H1 (cell line): ENCODE measurements at regions not wholly inside any gene's neighbourhood (a gene's known extent, or its start where the extent isn't known, plus 50 kb on each side); places are given as distances from the start of the nearest gene placed in this dataset.
"Not testable (repeated sequence)": the region's sequence is repeated elsewhere in the genome, so short reads cannot be mapped to it uniquely, and the experiment has no call there.

Source experiments
- CTCF ChIA-PET: fragments of 300-600 bp; sonication (Branson Sonifier 250); formaldehyde crosslinking; loops from one replicate; lab custom pipeline; 2021; ENCODE audit not compliant: partially characterized antibody; lab: Charles Lee
- POLR2A ChIA-PET: fragments of 300-600 bp; sonication (Branson Sonifier 250); formaldehyde crosslinking; loops from one replicate; lab custom pipeline; 2021; ENCODE audit warnings: inconsistent platforms; ENCODE audit not compliant: partially characterized antibody; lab: Charles Lee
- DNase-seq, 2 experiments: peaks; one replicate each; pipeline versions ENCODE4 v3.0.0 to v3.0.0-alpha.2; 2010 to 2022; ENCODE audit warnings: low spot score in 2 of 2, low read depth in 1 of 2, mixed read lengths in 1 of 2
- FAIRE-seq: peaks from 2 replicates; lab custom pipeline; 2011; peaks lifted over from hg19 to GRCh38; lab: Jason Lieb, UNC
- H2AFZ ChIP-seq: 2 replicates; pipeline ENCODE4 v1.8.1; 2012; ENCODE audit warnings: low read length, inconsistent platforms
- H2AK5ac ChIP-seq: 2 replicates; pipeline ENCODE4 v1.6.1; 2013; ENCODE audit warnings: low read depth, low read length
- H2BK120ac ChIP-seq: replicated peaks from 2 replicates; pipeline ENCODE3; 2013; ENCODE audit warnings: low read depth, low read length, inconsistent platforms
- H2BK12ac ChIP-seq: 2 replicates; pipeline ENCODE4 v1.6.1; 2013; ENCODE audit warnings: low read depth, low read length
- H2BK15ac ChIP-seq: 2 replicates; pipeline ENCODE4 v1.6.1; 2013; ENCODE audit warnings: low read length
- H2BK20ac ChIP-seq: 2 replicates; pipeline ENCODE4 v1.6.1; 2013; ENCODE audit warnings: low read length
- H2BK5ac ChIP-seq: 2 replicates; pipeline ENCODE4 v1.6.1; 2013; ENCODE audit warnings: low read depth, low read length
- H3K14ac ChIP-seq: 2 replicates; pipeline ENCODE4 v1.6.1; 2013; ENCODE audit warnings: inconsistent platforms; ENCODE audit not compliant: insufficient read length
- H3K18ac ChIP-seq: 2 replicates; pipeline ENCODE4 v1.6.1; 2013; ENCODE audit warnings: low read length; ENCODE audit errors: extremely low read depth
- H3K23ac ChIP-seq: 2 replicates; pipeline ENCODE4 v1.6.1; 2013; ENCODE audit warnings: inconsistent platforms; ENCODE audit not compliant: insufficient read length
- H3K23me2 ChIP-seq: 2 replicates; pipeline ENCODE4 v1.6.1; 2013; ENCODE audit warnings: low read depth, low read length
- H3K27ac ChIP-seq: 2 replicates; pipeline ENCODE4 v1.6.1; 2011; ENCODE audit warnings: low read depth, low read length, inconsistent platforms
- H3K27me3 ChIP-seq, 4 experiments: replicated peaks in 1 of 4; 1 replicate in 1 of 4; 2 replicates in 3 of 4; pipeline versions ENCODE4 v1.6.1 to v1.8.1; 2011 to 2013; ENCODE audit warnings: low read length in 3 of 4, mild to moderate bottlenecking in 3 of 4, inconsistent platforms in 2 of 4, mixed read lengths in 2 of 4, moderate library complexity in 1 of 4; ENCODE audit not compliant: control insufficient read depth in 3 of 4, insufficient read depth in 3 of 4; ENCODE audit errors: extremely low read depth in 1 of 4
- H3K36me3 ChIP-seq, 4 experiments: 2 replicates each; pipeline versions ENCODE4 v1.6.1 to v1.8.1; 2011 to 2013; ENCODE audit warnings: mild to moderate bottlenecking in 4 of 4, low read length in 3 of 4, moderate library complexity in 2 of 4, control low read depth in 1 of 4, inconsistent platforms in 1 of 4; ENCODE audit not compliant: insufficient read depth in 4 of 4, control insufficient read depth in 2 of 4
- H3K4ac ChIP-seq: replicated peaks from 2 replicates; pipeline ENCODE3; 2013; ENCODE audit warnings: low read length, low read depth, mixed read lengths, inconsistent platforms; ENCODE audit not compliant: insufficient read length
- H3K4me1 ChIP-seq, 4 experiments: replicated peaks in 1 of 4; 1 replicate in 1 of 4; 2 replicates in 3 of 4; pipeline versions ENCODE4 v1.6.1 to v1.8.1; 2011 to 2013; ENCODE audit warnings: low read length in 3 of 4, inconsistent platforms in 2 of 4, mixed read lengths in 1 of 4; ENCODE audit not compliant: insufficient read depth in 4 of 4, control insufficient read depth in 3 of 4
- H3K4me2 ChIP-seq, 2 experiments: 2 replicates each; pipeline versions ENCODE4 v1.6.1 to v1.8.1; 2011 to 2013; ENCODE audit warnings: low read depth in 2 of 2, low read length in 2 of 2, control low read depth in 1 of 2, inconsistent platforms in 1 of 2, mild to moderate bottlenecking in 1 of 2; ENCODE audit not compliant: insufficient read depth in 1 of 2
- H3K4me3 ChIP-seq, 4 experiments: fragments of 200-600, 300-600 bp in 1 of 4; sonication (generic), shearing (Covaris generic), sonication (Bioruptor Twin) in 1 of 4; 2 replicates each; pipeline versions ENCODE4 v1.5.1 to v1.8.1; 2011 to 2016; ENCODE audit warnings: low read length in 4 of 4, low read depth in 3 of 4, control low read depth in 2 of 4, inconsistent platforms in 2 of 4, mild to moderate bottlenecking in 2 of 4, mixed read lengths in 1 of 4, moderate library complexity in 1 of 4; ENCODE audit not compliant: insufficient read depth in 2 of 4; ENCODE audit errors: extremely low read depth in 1 of 4
- H3K56ac ChIP-seq: replicated peaks from 2 replicates; pipeline ENCODE3; 2013; ENCODE audit warnings: low read depth, mild to moderate bottlenecking, mixed read lengths, low read length, inconsistent platforms; ENCODE audit not compliant: insufficient read length
- H3K79me1 ChIP-seq: 2 replicates; pipeline ENCODE4 v1.6.1; 2013; ENCODE audit warnings: low read depth, low read length, control low read depth
- H3K79me2 ChIP-seq, 2 experiments: 2 replicates each; pipeline versions ENCODE4 v1.6.1 to v1.8.1; 2012 to 2013; ENCODE audit warnings: low read length in 2 of 2, mild to moderate bottlenecking in 2 of 2, inconsistent platforms in 1 of 2; ENCODE audit not compliant: insufficient read depth in 2 of 2, control insufficient read depth in 1 of 2
- H3K9ac ChIP-seq, 4 experiments: replicated peaks in 1 of 4; 1 replicate in 1 of 4; 2 replicates in 3 of 4; pipeline versions ENCODE4 v1.6.1 to v1.8.1; 2011 to 2013; ENCODE audit warnings: low read depth in 3 of 4, low read length in 3 of 4, control low read depth in 2 of 4, mild to moderate bottlenecking in 2 of 4, moderate library complexity in 2 of 4, inconsistent platforms in 1 of 4; ENCODE audit errors: extremely low read depth in 1 of 4
- H3K9me3 ChIP-seq, 2 experiments: 2 replicates each; pipeline versions ENCODE4 v1.6.1 to v1.8.1; 2012 to 2013; ENCODE audit warnings: mild to moderate bottlenecking in 2 of 2, moderate library complexity in 2 of 2, control low read depth in 1 of 2, inconsistent platforms in 1 of 2, low read depth in 1 of 2, low read length in 1 of 2, mixed read lengths in 1 of 2; ENCODE audit not compliant: insufficient read depth in 2 of 2
- H4K20me1 ChIP-seq, 2 experiments: replicated peaks in 1 of 2; 2 replicates each; pipeline versions ENCODE3 to v1.8.1; 2011 to 2013; ENCODE audit warnings: inconsistent platforms in 2 of 2, low read length in 2 of 2, mild to moderate bottlenecking in 1 of 2; ENCODE audit not compliant: insufficient read depth in 2 of 2, control insufficient read depth in 1 of 2
- H4K5ac ChIP-seq: 2 replicates; pipeline ENCODE4 v1.6.1; 2013; ENCODE audit warnings: low read length, low read depth, mixed read lengths, inconsistent platforms; ENCODE audit not compliant: insufficient read length
- H4K8ac ChIP-seq: 2 replicates; pipeline ENCODE4 v1.8.0; 2013; ENCODE audit warnings: mild to moderate bottlenecking, moderate library complexity, low read length, inconsistent platforms; ENCODE audit not compliant: insufficient read depth; ENCODE audit errors: extremely low read depth
- H4K91ac ChIP-seq: replicated peaks from 2 replicates; pipeline ENCODE3; 2013; ENCODE audit warnings: low read length, mixed read lengths, inconsistent platforms; ENCODE audit not compliant: insufficient read length
- WGBS, 2 experiments: shearing (Covaris generic) in 1 of 2; methylation state at CpG; one replicate each; pipeline versions ENCODE4 v1.1.6 to v1.1.7; 2013 to 2015; ENCODE audit warnings: low lambda C conversion rate in 2 of 2, mixed read lengths in 2 of 2, inconsistent platforms in 1 of 2, low coverage in 1 of 2, missing lambda C conversion rate in 1 of 2; ENCODE audit not compliant: insufficient replicate concordance in 2 of 2, insufficient coverage in 1 of 2, insufficient read length in 1 of 2; ENCODE audit errors: extremely low coverage in 1 of 2, missing lambda C conversion rate in 1 of 2; 5-methylcytosine and 5-hydroxymethylcytosine counted together

- H3K79me1 ChIP-seq, H2BK20ac ChIP-seq, H3K23ac ChIP-seq, H3K27ac ChIP-seq, H2BK15ac ChIP-seq, H3K18ac ChIP-seq, H3K4me3 ChIP-seq, H3K4me1 ChIP-seq, H2BK5ac ChIP-seq, H2BK120ac ChIP-seq, H3K79me2 ChIP-seq, POLR2A ChIA-PET, H4K5ac ChIP-seq, H4K8ac ChIP-seq, H3K4me2 ChIP-seq, H3K56ac ChIP-seq, H3K9ac ChIP-seq, H3K36me3 ChIP-seq, FAIRE-seq, H2AK5ac ChIP-seq, H3K23me2 ChIP-seq, H4K91ac ChIP-seq, H2AFZ ChIP-seq, H4K20me1 ChIP-seq, H3K4ac ChIP-seq, DNase-seq, H2BK12ac ChIP-seq, H3K27me3 ChIP-seq, H3K9me3 ChIP-seq, H3K14ac ChIP-seq: not testable (repeated sequence)
- 92% methylated on average over 2 of the region's 2 CpGs; no CpG with 5 or more reads in 1 of the 2 experiments for WGBS, 2 experiments
- CTCF ChIA-PET, result interaction anchor here (1.0 to 2.1 kb wide), 3 partner anchors 13 to 386 kb away, joined by 3 to 6 read pairs (median 4); no protein-coding TSS in a partner anchor
Observed at GRCh38 chr7:121608183-121608582, 212.1 kb upstream of the FAM3C start.
